GM12865 (cell line): ENCODE measurements at regions not wholly inside any gene's neighbourhood (a gene's known extent, or its start where the extent isn't known, plus 50 kb on each side); places are given as distances from the start of the nearest gene placed in this dataset.

Source experiments
- DNase-seq: peaks from one replicate; pipeline ENCODE4 v3.0.0; 2010; ENCODE audit warnings: low read depth
- H3K4me3 ChIP-seq: 2 replicates; pipeline ENCODE4 v1.5.1; 2011; ENCODE audit warnings: mild to moderate bottlenecking, low read depth, low read length, control low read depth
- CTCF ChIP-seq: IDR thresholded peaks from 2 replicates; pipeline ENCODE4 v1.5.1; 2011; ENCODE audit warnings: low read length, control low read depth, low read depth, inconsistent platforms; ENCODE audit not compliant: insufficient read depth; ENCODE audit errors: missing control alignments

- DNase-seq = no peak
- H3K4me3 ChIP-seq = no peak overlapping the region
- TF ChIP-seq CTCF = no peak
These were observed 581.2 kb downstream of the ALG10 start for GRCh38 chr12:34603382-34604035.

- no peak for DNase-seq
- H3K4me3 ChIP-seq = no peak overlapping the region
- TF ChIP-seq CTCF = no peak
These were observed 581.9 kb downstream of the ALG10 start for GRCh38 chr12:34604227-34604626.

GRCh38 chr12:34604631-34605509 is 582.6 kb downstream of the ALG10 start:
- DNase-seq = no peak
- H3K4me3 ChIP-seq = no peak overlapping the region
- no peak for TF ChIP-seq CTCF

GRCh38 chr12:34605510-34605887 is 583.2 kb downstream of the ALG10 start:
- H3K4me3 ChIP-seq = no peak overlapping the region
- no peak for DNase-seq
- no peak for TF ChIP-seq CTCF

GRCh38 chr12:34605955-34606748 is 583.9 kb downstream of the ALG10 start:
- DNase-seq = no peak
- H3K4me3 ChIP-seq = no peak overlapping the region
- TF ChIP-seq CTCF = no peak

GRCh38 chr12:34606749-34607519 is 584.6 kb downstream of the ALG10 start:
- DNase-seq = no peak
- no peak for TF ChIP-seq CTCF
- H3K4me3 ChIP-seq = no peak overlapping the region
